IMR-90 (cell line): ENCODE measurements at regions not wholly inside any gene's neighbourhood (a gene's known extent, or its start where the extent isn't known, plus 50 kb on each side); places are given as distances from the start of the nearest gene placed in this dataset.

Experiments used
- ATAC-seq: fragments of 200-7000 bp; cut with Tn5 transposase; 2 replicates; pipeline ENCODE4 v1.9.1; 2020; ENCODE audit warnings: low read depth, mild to moderate bottlenecking, moderate library complexity
- BruUV-seq: library from RNA; stranded (reverse); fragments of 400-500 nt; replicated peaks from 2 replicates; lab custom pipeline; 2021; lab: Mats Ljungman, UMichigan
- CTCF ChIA-PET: fragments of 300-600 bp; formaldehyde crosslinking; extraction: SDS; loops from one replicate; lab custom pipeline; 2021; ENCODE audit warnings: antibody characterized with exemption; lab: Yijun Ruan, JAX
- POLR2A ChIA-PET: fragments of 300-600 bp; sonication (Branson Sonifier 250); formaldehyde crosslinking; loops from one replicate; lab custom pipeline; 2022; ENCODE audit warnings: antibody characterized with exemption; ENCODE audit not compliant: unreplicated experiment; lab: Charles Lee
- DNase-seq: peaks from one replicate; pipeline ENCODE4 v3.0.0; 2013
- H2AFZ ChIP-seq: replicated peaks from 2 replicates; pipeline ENCODE3; 2013; ENCODE audit warnings: low read length, mild to moderate bottlenecking; ENCODE audit not compliant: poor library complexity
- H2AK5ac ChIP-seq: 2 replicates; pipeline ENCODE4 v1.6.1; 2013; ENCODE audit warnings: low read depth, low read length, inconsistent platforms
- H2AK9ac ChIP-seq: replicated peaks from 2 replicates; pipeline ENCODE3; 2013; ENCODE audit warnings: mild to moderate bottlenecking, low read depth, low read length, moderate library complexity; ENCODE audit not compliant: poor library complexity
- H2BK120ac ChIP-seq: 2 replicates; pipeline ENCODE4 v1.6.1; 2013; ENCODE audit warnings: low read depth, low read length, inconsistent platforms
- H2BK15ac ChIP-seq: 3 replicates; pipeline ENCODE4 v1.6.1; 2013; ENCODE audit warnings: low read depth, low read length, inconsistent platforms
- H2BK20ac ChIP-seq: 2 replicates; pipeline ENCODE4 v1.6.1; 2013; ENCODE audit warnings: low read depth, mild to moderate bottlenecking, inconsistent platforms, low read length, moderate library complexity
- H2BK5ac ChIP-seq: 2 replicates; pipeline ENCODE4 v1.6.1; 2013; ENCODE audit warnings: mild to moderate bottlenecking, low read depth, low read length, inconsistent platforms; ENCODE audit not compliant: poor library complexity, severe bottlenecking
- H3K14ac ChIP-seq: replicated peaks from 2 replicates; pipeline ENCODE4 v1.6.1; 2013; ENCODE audit warnings: low read depth, low read length, inconsistent platforms
- H3K18ac ChIP-seq: 2 replicates; pipeline ENCODE4 v1.6.1; 2013; ENCODE audit warnings: low read depth, low read length, control low read depth
- H3K23ac ChIP-seq: 2 replicates; pipeline ENCODE4 v1.6.1; 2013; ENCODE audit warnings: low read depth, low read length, inconsistent platforms
- H3K27ac ChIP-seq: 2 replicates; pipeline ENCODE4 v1.5.1; 2013; ENCODE audit warnings: mild to moderate bottlenecking, control low read depth, low read length; ENCODE audit not compliant: insufficient read depth
- H3K27me3 ChIP-seq: 2 replicates; pipeline ENCODE4 v1.6.1; 2013; ENCODE audit warnings: low read length; ENCODE audit not compliant: control insufficient read depth, insufficient read depth
- H3K36me3 ChIP-seq: 2 replicates; pipeline ENCODE4 v1.6.1; 2013; ENCODE audit warnings: low read length, mixed read lengths; ENCODE audit not compliant: control insufficient read depth, insufficient read depth
- H3K4ac ChIP-seq: 2 replicates; pipeline ENCODE4 v1.6.1; 2013; ENCODE audit warnings: low read depth, low read length, inconsistent platforms
- H3K4me1 ChIP-seq: 2 replicates; pipeline ENCODE4 v1.6.1; 2013; ENCODE audit warnings: low read length, mixed read lengths; ENCODE audit not compliant: control insufficient read depth, insufficient read depth
- H3K4me2 ChIP-seq: 2 replicates; pipeline ENCODE4 v1.6.1; 2013; ENCODE audit warnings: low read depth, mild to moderate bottlenecking, control low read depth, low read length, moderate library complexity
- H3K4me3 ChIP-seq: 2 replicates; pipeline ENCODE4 v1.5.1; 2013; ENCODE audit warnings: low read depth, mild to moderate bottlenecking, control low read depth, low read length, moderate library complexity; ENCODE audit not compliant: insufficient read depth
- H3K56ac ChIP-seq: 2 replicates; pipeline ENCODE4 v1.6.1; 2013; ENCODE audit warnings: low read length, inconsistent platforms; ENCODE audit not compliant: insufficient read depth; ENCODE audit errors: extremely low read depth
- H3K79me1 ChIP-seq, 2 experiments: 2 replicates each; pipeline ENCODE4 v1.6.1; 2013; ENCODE audit warnings: low read length in 2 of 2, inconsistent platforms in 1 of 2, low read depth in 1 of 2
- H3K9ac ChIP-seq: 2 replicates; pipeline ENCODE4 v1.6.1; 2013; ENCODE audit warnings: low read depth, low read length, control low read depth
- H3K9me1 ChIP-seq: 2 replicates; pipeline ENCODE4 v1.6.1; 2013; ENCODE audit warnings: low read length, inconsistent platforms; ENCODE audit not compliant: insufficient read depth
- H3K9me3 ChIP-seq: 2 replicates; pipeline ENCODE4 v1.6.1; 2013; ENCODE audit warnings: low read length; ENCODE audit not compliant: control insufficient read depth, insufficient read depth
- H4K20me1 ChIP-seq: 2 replicates; pipeline ENCODE4 v1.6.1; 2013; ENCODE audit warnings: low read length, inconsistent platforms; ENCODE audit not compliant: insufficient read depth
- H4K5ac ChIP-seq: 2 replicates; pipeline ENCODE4 v1.6.1; 2013; ENCODE audit warnings: mild to moderate bottlenecking, low read depth, low read length, control low read depth
- H4K8ac ChIP-seq, 2 experiments: 2 replicates each; pipeline ENCODE4 v1.6.1; 2013; ENCODE audit warnings: low read depth in 2 of 2, low read length in 2 of 2, control low read depth in 1 of 2, inconsistent platforms in 1 of 2
- H4K91ac ChIP-seq: 2 replicates; pipeline ENCODE4 v1.6.1; 2013; ENCODE audit warnings: low read depth, low read length, inconsistent platforms; ENCODE audit not compliant: insufficient read depth
- BHLHE40 ChIP-seq: fragments of 150-350 bp; IDR thresholded peaks from 2 replicates; pipeline ENCODE4 v1.6.1; 2016; ENCODE audit warnings: mild to moderate bottlenecking, low read depth, low read length
- CEBPB ChIP-seq: IDR thresholded peaks from 2 replicates; pipeline ENCODE4 v1.6.1; 2012; ENCODE audit warnings: low read depth, low read length, improper control_type of control experiment
- FOS ChIP-seq: fragments of 150-350 bp; IDR thresholded peaks from 2 replicates; pipeline ENCODE4 v1.6.1; 2016; ENCODE audit warnings: low read depth, low read length
- MAZ ChIP-seq: IDR thresholded peaks from 2 replicates; pipeline ENCODE4 v1.6.1; 2012; ENCODE audit warnings: low read depth, mild to moderate bottlenecking, low read length, improper control_type of control experiment, moderate library complexity, borderline replicate concordance
- MXI1 ChIP-seq: IDR thresholded peaks from 2 replicates; pipeline ENCODE4 v1.6.1; 2012; ENCODE audit warnings: low read depth, mild to moderate bottlenecking, low read length, moderate library complexity, borderline replicate concordance
- USF2 ChIP-seq: fragments of 150-350 bp; IDR thresholded peaks from 2 replicates; pipeline ENCODE4 v1.6.1; 2017; ENCODE audit warnings: mild to moderate bottlenecking, antibody characterized with exemption, low read length, low read depth
- dilution Hi-C: fragments of 300-500 bp; cut with HindIII; formaldehyde crosslinking; loops from one replicate; pipeline ENCODE4 v1.14.3; 2018; ENCODE audit warnings: low sequenced_read_pairs; ENCODE audit not compliant: unreplicated experiment
- in situ Hi-C: fragments of 300-500 bp; cut with MboI; formaldehyde crosslinking; loops from 3 replicates; pipeline ENCODE4 v1.14.3; 2019; ENCODE audit warnings: low sequenced_read_pairs, inconsistent platforms, mixed read lengths
- intact Hi-C: fragments of 100-400 bp; cut with micrococcal nuclease; formaldehyde crosslinking; loops from 2 replicates; pipeline ENCODE4 v1.10.0; 2022

GRCh38 chr10:94125856-94126255 is 132.1 kb downstream of the PLCE1 start:
- peak overlapping the region; percentile 84; the same call in 1 of the 2 replicates for H3K27ac ChIP-seq
- H3K14ac ChIP-seq = peak overlapping the region; percentile 16; the same call in 1 of the 2 replicates
- H4K5ac ChIP-seq = no peak overlapping the region
- H3K9ac ChIP-seq = no peak overlapping the region
- CTCF ChIA-PET = interaction anchor here (1.6 kb wide), 1 partner anchor 15 kb away, joined by 3 read pairs; no protein-coding TSS in a partner anchor
- intact Hi-C loops = loop anchor here (5.0 kb wide), 1 partner anchor 39 kb away; no protein-coding TSS in a partner anchor
- H3K9me3 ChIP-seq = no peaks in the 10 kb centered on the region
- no TSS peak for BruUV-seq
- H3K4me1 ChIP-seq = peaks cover 27% of the 10 kb centered on the region
- H2BK5ac ChIP-seq = peak overlapping the region; percentile 74
- H4K8ac ChIP-seq = peak overlapping the region in 1 of 2 experiments; percentile 77; a peak in 2 of 4 replicates
- H2AK5ac ChIP-seq = no peak overlapping the region
- TF ChIP-seq MAZ = no peak
- no peak for TF ChIP-seq USF2
- 0 out of 2 replicates have a peak, but pooled peaks have one; percentile 39 for TF ChIP-seq BHLHE40
- TF ChIP-seq FOS = peak; percentile 55
- peak; percentile 42; the same call in 1 of the 2 replicates for TF ChIP-seq CEBPB
- no peak for TF ChIP-seq MXI1
- no peaks in the 10 kb centered on the region for H4K20me1 ChIP-seq
- peaks cover 17% of the 10 kb centered on the region for H3K9me1 ChIP-seq
- no peak overlapping the region; the same call in 2 of the 3 replicates for H2BK15ac ChIP-seq
- H3K36me3 ChIP-seq = no peaks in the 10 kb centered on the region
- peak overlapping the region; percentile 75 for H3K4ac ChIP-seq
- peak overlapping the region; percentile 77 for H2BK120ac ChIP-seq
- no peak overlapping the region for H3K4me2 ChIP-seq
- dilution Hi-C loops = no loop called here
- no peaks in the 10 kb centered on the region for H3K27me3 ChIP-seq
- H3K79me1 ChIP-seq = no peaks in the 10 kb centered on the region; a peak in 1 of 4 replicates
- no peak overlapping the region for H2AK9ac ChIP-seq
- DNase-seq (peak; percentile 94), ATAC-seq (peak; percentile 71)
- POLR2A ChIA-PET = no interaction called here
- H3K23ac ChIP-seq = peak overlapping the region; percentile 19; the same call in 1 of the 2 replicates
- peak overlapping the region; percentile 55 for H2AFZ ChIP-seq
- no peak overlapping the region for H3K4me3 ChIP-seq
- peak overlapping the region; percentile 8 for H3K18ac ChIP-seq
- peak overlapping the region; percentile 67; the same call in 1 of the 2 replicates for H4K91ac ChIP-seq
- H2BK20ac ChIP-seq = peak overlapping the region; percentile 73
- peak overlapping the region; percentile 69; the same call in 1 of the 2 replicates for H3K56ac ChIP-seq
- in situ Hi-C loops = no loop called here
